WTC11 (cell line): ENCODE measurements at regions not wholly inside any gene's neighbourhood (a gene's known extent, or its start where the extent isn't known, plus 50 kb on each side); places are given as distances from the start of the nearest gene placed in this dataset.
A peak's percentile ranks its signal among the peaks of the same experiment; 100 is the strongest.

Experiments used
- ATAC-seq: fragments of 200-7000 bp; cut with Tn5 transposase; 2 replicates; pipeline ENCODE4 v1.10.0; 2021; ENCODE audit warnings: mild to moderate bottlenecking, moderate library complexity
- CTCF ChIA-PET: fragments of 300-600 bp; sonication (Branson Sonifier 250); formaldehyde crosslinking; loops from one replicate; lab custom pipeline; 2021; ENCODE audit warnings: antibody characterized with exemption; lab: Charles Lee
- POLR2A ChIA-PET: fragments of 350-600 bp; sonication (Branson Sonifier 250); formaldehyde crosslinking; loops from one replicate; lab custom pipeline; 2021; ENCODE audit warnings: antibody characterized with exemption; lab: Charles Lee
- DNase-seq: peaks from one replicate; pipeline ENCODE4 v3.0.0; 2021; ENCODE audit warnings: low spot score
- H3K27ac Mint-ChIP-seq: 2 replicates; pipeline ENCODE4 v1.8.0; 2021; ENCODE audit warnings: mixed read lengths
- H3K27me3 Mint-ChIP-seq: 2 replicates; pipeline ENCODE4 v1.8.0; 2021; ENCODE audit warnings: low read depth, mild to moderate bottlenecking, moderate library complexity, mixed read lengths
- H3K36me3 Mint-ChIP-seq: 2 replicates; pipeline ENCODE4 v1.8.0; 2021; ENCODE audit warnings: mixed read lengths
- H3K4me1 Mint-ChIP-seq: 2 replicates; pipeline ENCODE4 v1.8.0; 2022; ENCODE audit warnings: mixed read lengths
- H3K4me3 Mint-ChIP-seq: 2 replicates; pipeline ENCODE4 v1.8.0; 2021; ENCODE audit warnings: mild to moderate bottlenecking, moderate library complexity, mixed read lengths
- H3K9me3 Mint-ChIP-seq: 2 replicates; pipeline ENCODE4 v1.8.0; 2021; ENCODE audit warnings: mixed read lengths
- ATF6 ChIP-seq: sonication (generic); formaldehyde crosslinking; IDR thresholded peaks from 2 replicates; pipeline ENCODE4 v1.8.1; 2023; ENCODE audit warnings: mild to moderate bottlenecking, missing genetic modification reagents
- CTCF ChIP-seq: fragments of 200-600 bp; IDR thresholded peaks from 2 replicates; pipeline ENCODE4 v1.8.0; 2022; ENCODE audit warnings: antibody characterized with exemption
- E2F1 ChIP-seq: sonication (generic); formaldehyde crosslinking; IDR thresholded peaks from 2 replicates; pipeline ENCODE4 v1.8.0; 2022; ENCODE audit warnings: mild to moderate bottlenecking, missing genetic modification reagents
- ESRRA ChIP-seq: sonication (generic); formaldehyde crosslinking; IDR thresholded peaks from 2 replicates; pipeline ENCODE4 v1.8.1; 2022; ENCODE audit warnings: mild to moderate bottlenecking, missing genetic modification reagents, borderline replicate concordance
- GRHL2 ChIP-seq: fragments of 250-450 bp; sonication (Bioruptor Pico); IDR thresholded peaks from 2 replicates; pipeline ENCODE4 v1.8.0; 2022; ENCODE audit warnings: mild to moderate bottlenecking, moderate library complexity; ENCODE audit not compliant: insufficient replicate concordance, severe bottlenecking
- HMGA2 ChIP-seq: fragments of 250-450 bp; sonication (Bioruptor Pico); IDR thresholded peaks from 2 replicates; pipeline ENCODE4 v1.4.0; 2021; ENCODE audit warnings: mild to moderate bottlenecking, moderate library complexity
- JAZF1 ChIP-seq: fragments of 250-450 bp; sonication (Bioruptor Pico); IDR thresholded peaks from 2 replicates; pipeline ENCODE4 v1.9.0; 2021; ENCODE audit warnings: moderate library complexity, mild to moderate bottlenecking, inconsistent platforms
- JUN ChIP-seq: sonication (generic); formaldehyde crosslinking; IDR thresholded peaks from 2 replicates; pipeline ENCODE4 v1.8.0; 2023; ENCODE audit warnings: mild to moderate bottlenecking, missing genetic modification reagents
- NFATC4 ChIP-seq: fragments of 250-450 bp; sonication (Bioruptor Pico); IDR thresholded peaks from 2 replicates; pipeline ENCODE4 v1.9.0; 2021; ENCODE audit warnings: mild to moderate bottlenecking
- PRDM15 ChIP-seq: sonication (generic); formaldehyde crosslinking; IDR thresholded peaks from 2 replicates; pipeline ENCODE4 v1.8.0; 2022; ENCODE audit warnings: missing genetic modification reagents
- SP1 ChIP-seq: sonication (generic); formaldehyde crosslinking; conservative IDR thresholded peaks from 2 replicates; pipeline ENCODE4 v1.8.1; 2022; ENCODE audit warnings: missing genetic modification reagents
- ZBTB21 ChIP-seq: sonication (generic); formaldehyde crosslinking; IDR thresholded peaks from 2 replicates; pipeline ENCODE4 v1.8.1; 2023; ENCODE audit warnings: mild to moderate bottlenecking, missing genetic modification reagents, borderline replicate concordance
- ZNF317 ChIP-seq: sonication (generic); formaldehyde crosslinking; IDR thresholded peaks from 2 replicates; pipeline ENCODE4 v1.8.1; 2023; ENCODE audit warnings: low read depth, mild to moderate bottlenecking, moderate library complexity, missing genetic modification reagents, borderline replicate concordance
- ZNF416 ChIP-seq: fragments of 250-450 bp; sonication (Bioruptor Pico); IDR thresholded peaks from 2 replicates; pipeline ENCODE4 v1.9.0; 2021; ENCODE audit warnings: mild to moderate bottlenecking, inconsistent platforms
- TF ChIP-seq, protein P1 (sequence below): fragments of 250-450 bp; sonication (Bioruptor Pico); IDR thresholded peaks from 2 replicates; pipeline ENCODE4 v1.8.0; 2021; ENCODE audit warnings: mild to moderate bottlenecking
- TF ChIP-seq, protein P2 (sequence below): sonication (generic); formaldehyde crosslinking; IDR thresholded peaks from 2 replicates; pipeline ENCODE4 v1.8.0; 2023; ENCODE audit warnings: missing genetic modification reagents
- TF ChIP-seq, protein P3 (sequence below): sonication (generic); formaldehyde crosslinking; IDR thresholded peaks from 2 replicates; pipeline ENCODE4 v1.8.1; 2022; ENCODE audit warnings: low read depth, mild to moderate bottlenecking, moderate library complexity, missing genetic modification reagents, borderline replicate concordance

GRCh38 chrX:1138476-1139184, 73.8 kb downstream of the CRLF2 start:
- ATAC-seq (no peak), DNase-seq (no peak)
- Mint-ChIP-seq H3K36me3 (peaks cover 4% of the 10 kb centered on the region; the same call in 1 of the 2 replicates), H3K4me3 (no peak overlapping the region), H3K4me1 (peaks cover 7% of the 10 kb centered on the region; the same call in 1 of the 2 replicates), H3K27ac (no peak overlapping the region), H3K27me3 (no peaks in the 10 kb centered on the region; the same call in 1 of the 2 replicates), H3K9me3 (peaks cover 8% of the 10 kb centered on the region)
- no peak for TF ChIP-seq NFATC4
- no peak for TF ChIP-seq ZNF317
- no peak for TF ChIP-seq ZBTB21 (CRISPR knock-in tag)
- TF ChIP-seq, protein P1, sequence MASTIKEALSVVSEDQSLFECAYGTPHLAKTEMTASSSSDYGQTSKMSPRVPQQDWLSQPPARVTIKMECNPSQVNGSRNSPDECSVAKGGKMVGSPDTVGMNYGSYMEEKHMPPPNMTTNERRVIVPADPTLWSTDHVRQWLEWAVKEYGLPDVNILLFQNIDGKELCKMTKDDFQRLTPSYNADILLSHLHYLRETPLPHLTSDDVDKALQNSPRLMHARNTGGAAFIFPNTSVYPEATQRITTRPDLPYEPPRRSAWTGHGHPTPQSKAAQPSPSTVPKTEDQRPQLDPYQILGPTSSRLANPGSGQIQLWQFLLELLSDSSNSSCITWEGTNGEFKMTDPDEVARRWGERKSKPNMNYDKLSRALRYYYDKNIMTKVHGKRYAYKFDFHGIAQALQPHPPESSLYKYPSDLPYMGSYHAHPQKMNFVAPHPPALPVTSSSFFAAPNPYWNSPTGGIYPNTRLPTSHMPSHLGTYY (CRISPR knock-in tag), result no peak
- TF ChIP-seq E2F1 (CRISPR knock-in tag), result no peak
- TF ChIP-seq JUN (CRISPR knock-in tag), result no peak
- TF ChIP-seq, protein P2, sequence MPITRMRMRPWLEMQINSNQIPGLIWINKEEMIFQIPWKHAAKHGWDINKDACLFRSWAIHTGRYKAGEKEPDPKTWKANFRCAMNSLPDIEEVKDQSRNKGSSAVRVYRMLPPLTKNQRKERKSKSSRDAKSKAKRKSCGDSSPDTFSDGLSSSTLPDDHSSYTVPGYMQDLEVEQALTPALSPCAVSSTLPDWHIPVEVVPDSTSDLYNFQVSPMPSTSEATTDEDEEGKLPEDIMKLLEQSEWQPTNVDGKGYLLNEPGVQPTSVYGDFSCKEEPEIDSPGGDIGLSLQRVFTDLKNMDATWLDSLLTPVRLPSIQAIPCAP (CRISPR knock-in tag), result no peak
- TF ChIP-seq CTCF, result no peak
- TF ChIP-seq PRDM15 (CRISPR knock-in tag), result no peak
- TF ChIP-seq JAZF1 (CRISPR knock-in tag), result no peak
- CTCF ChIA-PET, result no interaction called here
- POLR2A ChIA-PET, result no interaction called here

DNA sequence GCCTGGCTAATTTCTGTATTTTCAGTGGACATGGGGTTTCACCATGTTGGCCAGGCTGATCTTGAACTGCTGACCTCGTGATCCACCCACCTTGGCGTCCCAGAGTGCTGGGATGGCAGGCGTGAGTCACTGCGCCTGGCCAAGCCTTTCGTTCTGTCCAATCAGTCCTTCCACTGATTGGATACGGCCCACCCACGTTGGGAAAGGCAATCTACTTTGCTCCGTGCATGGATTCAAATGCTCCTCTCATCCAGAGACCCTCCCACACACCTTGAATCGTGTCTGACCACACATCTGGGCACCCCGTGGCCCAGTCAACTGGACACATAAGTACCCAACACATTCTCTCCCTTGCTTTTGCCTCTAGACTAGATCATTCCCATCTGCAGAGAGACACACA, 74.9 kb downstream of the CRLF2 start:
- Mint-ChIP-seq H3K4me3 (no peak overlapping the region), H3K27me3 (no peaks in the 10 kb centered on the region; the same call in 1 of the 2 replicates), H3K36me3 (peaks cover 4% of the 10 kb centered on the region; the same call in 1 of the 2 replicates), H3K9me3 (peaks cover 8% of the 10 kb centered on the region), H3K4me1 (peaks cover 7% of the 10 kb centered on the region; the same call in 1 of the 2 replicates), H3K27ac (0 out of 2 replicates have a peak overlapping the region, but pooled peaks have one; percentile 9)
- DNase-seq (no peak), ATAC-seq (no peak)
- ChIA-PET POLR2A (no interaction called here), CTCF (no interaction called here)
- TF ChIP-seq ATF6 (no peak), JUN (CRISPR knock-in tag) (no peak), GRHL2 (CRISPR knock-in tag) (no peak), HMGA2 (no peak), ZNF416 (CRISPR knock-in tag) (no peak), ESRRA (CRISPR knock-in tag) (no peak), SP1 (CRISPR knock-in tag) (no peak)
- TF ChIP-seq, protein P3, sequence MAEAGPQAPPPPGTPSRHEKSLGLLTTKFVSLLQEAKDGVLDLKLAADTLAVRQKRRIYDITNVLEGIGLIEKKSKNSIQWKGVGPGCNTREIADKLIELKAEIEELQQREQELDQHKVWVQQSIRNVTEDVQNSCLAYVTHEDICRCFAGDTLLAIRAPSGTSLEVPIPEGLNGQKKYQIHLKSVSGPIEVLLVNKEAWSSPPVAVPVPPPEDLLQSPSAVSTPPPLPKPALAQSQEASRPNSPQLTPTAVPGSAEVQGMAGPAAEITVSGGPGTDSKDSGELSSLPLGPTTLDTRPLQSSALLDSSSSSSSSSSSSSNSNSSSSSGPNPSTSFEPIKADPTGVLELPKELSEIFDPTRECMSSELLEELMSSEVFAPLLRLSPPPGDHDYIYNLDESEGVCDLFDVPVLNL (CRISPR knock-in tag), result no peak
